ENCODE measurements at regions not wholly inside any gene's neighbourhood (a gene's known extent, or its start where the extent isn't known, plus 50 kb on each side); places are given as distances from the start of the nearest gene placed in this dataset.
"Not testable (repeated sequence)": the region's sequence is repeated elsewhere in the genome, so short reads cannot be mapped to it uniquely, and the experiment has no call there.

DNA sequence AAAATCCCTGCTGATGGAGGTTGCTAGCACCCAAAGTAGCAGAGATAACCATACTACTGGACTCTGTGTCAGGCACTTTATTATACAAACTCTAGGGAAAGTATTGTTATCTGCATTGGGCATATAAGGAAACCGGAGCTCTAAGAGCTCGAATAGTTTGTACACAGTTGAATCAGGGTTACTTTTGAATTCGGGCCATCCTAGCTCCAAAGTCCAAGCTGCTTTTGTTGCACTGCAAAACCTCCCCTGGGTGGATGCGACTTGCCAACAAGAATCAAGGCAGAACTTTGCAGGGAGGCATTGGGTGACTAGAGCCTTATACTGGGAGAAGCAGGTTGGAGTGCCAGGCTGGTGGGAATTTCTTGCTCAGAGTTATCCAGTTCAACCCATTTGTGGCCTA is 435.1 kb downstream of the SPATA31D1 start:
- no peak for DNase-seq
- intact Hi-C loops (cut with DNase I) = no loop called here

DNA sequence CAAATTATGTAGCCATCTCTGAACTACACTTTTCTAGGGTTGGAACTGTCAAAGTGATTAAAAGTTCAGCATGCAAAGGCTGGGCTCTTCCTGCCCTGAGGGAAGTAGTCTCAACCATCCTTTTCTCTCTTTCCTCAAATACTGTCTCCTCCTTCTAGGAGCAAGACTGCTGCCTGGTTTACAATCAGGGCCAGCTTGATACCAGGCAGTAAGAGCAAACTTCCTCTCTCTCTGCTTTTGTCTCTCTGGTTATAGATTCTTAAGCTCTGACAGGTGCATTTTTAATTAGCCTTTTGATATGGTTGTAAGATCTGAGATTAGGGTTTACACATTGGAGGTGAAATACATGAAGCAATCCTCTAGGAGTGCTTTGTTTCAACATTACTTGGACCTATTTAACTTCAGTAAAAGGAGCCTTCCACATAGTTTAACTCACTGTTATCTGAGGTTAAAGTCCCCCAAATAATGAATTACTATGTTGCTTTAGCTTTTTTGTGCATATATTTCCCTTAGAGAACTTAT is 436.1 kb downstream of the SPATA31D1 start:
- no peak for DNase-seq
- intact Hi-C loops (cut with DNase I) = no loop called here

DNA sequence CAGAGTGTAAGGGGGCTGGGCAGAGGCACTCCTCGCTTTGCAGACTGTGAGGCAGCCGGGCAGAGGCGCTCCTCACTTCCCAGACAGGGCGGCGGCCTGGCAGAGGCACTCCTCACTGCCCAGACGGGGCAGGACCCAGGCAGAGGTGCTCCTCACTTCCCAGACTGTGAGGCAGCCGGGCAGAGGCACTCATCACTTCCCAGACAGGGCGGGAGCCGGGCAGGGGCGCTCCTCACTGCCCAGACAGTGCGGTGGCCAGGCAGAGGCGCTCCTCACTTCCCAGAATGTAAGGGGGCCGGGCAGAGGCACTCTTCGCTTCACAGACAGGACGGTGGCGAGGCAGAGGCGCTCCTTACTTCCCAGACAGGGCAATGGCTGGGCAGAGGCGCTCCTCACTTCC is 442.5 kb downstream of the SPATA31D1 start:
- intact Hi-C loops (cut with DNase I) = no loop called here
- peak in 1 of 10 donors; percentile 84 for DNase-seq

DNA sequence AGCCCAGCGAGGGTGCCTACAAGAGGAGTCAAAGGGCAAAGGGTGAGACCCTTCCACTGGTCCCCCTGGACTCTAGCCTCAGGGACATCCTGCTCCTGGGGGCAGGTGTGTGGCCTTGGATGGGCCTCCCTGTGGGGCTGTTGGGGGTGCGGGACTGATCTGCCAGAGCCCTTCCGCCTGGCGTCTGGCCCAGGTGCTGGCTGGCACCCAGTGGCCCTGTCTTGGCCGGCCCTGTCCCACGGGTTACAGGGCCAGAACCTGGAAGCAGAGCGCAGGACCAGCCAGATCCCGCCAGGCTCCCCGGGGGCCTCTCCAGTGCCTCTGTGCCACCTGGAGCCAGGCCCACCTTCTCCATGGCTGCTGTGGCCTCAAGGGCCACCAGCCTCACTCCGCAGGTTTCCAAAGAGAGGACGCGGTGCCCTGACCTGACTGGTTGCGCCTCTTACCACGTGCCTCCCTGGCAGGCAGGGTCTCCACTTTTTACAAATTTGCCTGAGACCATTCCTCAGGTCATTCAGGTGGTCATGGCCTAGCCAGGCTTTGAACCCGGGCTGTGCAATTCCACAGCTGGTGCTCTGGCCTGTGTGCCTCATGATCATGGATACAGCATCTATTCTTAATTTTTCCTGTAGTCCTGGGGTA is 444.8 kb downstream of the SPATA31D1 start:
- intact Hi-C loops (cut with DNase I) = not testable (repeated sequence)
- peak in 1 of 10 donors; percentile 55 for DNase-seq

DNA sequence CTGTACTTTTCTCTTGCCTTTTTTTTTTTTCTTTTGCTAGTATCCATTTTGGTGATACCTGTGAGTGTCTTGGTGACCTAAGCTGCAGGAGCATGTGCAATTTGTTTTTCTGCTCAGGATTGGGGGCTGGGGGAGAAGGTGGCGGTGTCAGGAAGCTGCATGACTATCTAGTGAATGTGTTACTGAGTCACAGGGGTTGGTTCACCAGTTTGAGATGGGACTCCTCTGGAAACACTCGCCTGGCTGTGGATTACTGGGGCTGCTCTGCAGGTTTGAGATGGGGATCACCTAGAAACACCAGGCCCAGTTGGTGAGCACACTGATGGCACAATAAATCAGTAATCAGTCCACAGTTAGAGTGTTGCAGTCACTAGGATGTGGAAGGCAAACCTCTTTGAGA is 447.9 kb downstream of the SPATA31D1 start:
- DNase-seq = no peak
- intact Hi-C loops (cut with DNase I) = no loop called here

DNA sequence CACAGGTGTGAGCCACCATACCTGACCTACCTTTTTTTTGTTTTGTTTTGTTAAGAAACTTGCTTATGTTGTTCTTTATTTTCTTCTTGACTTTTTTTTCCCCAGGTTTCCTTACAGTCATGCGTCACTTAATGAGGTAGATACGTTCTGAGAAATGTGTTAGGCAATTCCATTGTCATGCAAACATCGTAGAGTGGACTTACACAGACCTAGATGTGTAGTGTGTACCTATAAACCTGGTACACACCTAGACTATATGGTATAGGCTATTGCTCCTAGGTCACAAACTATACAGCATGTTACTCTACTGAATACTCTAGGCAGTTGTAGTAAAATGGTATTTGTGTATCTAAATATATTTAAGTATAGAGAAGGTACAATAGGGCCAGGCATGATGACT is 448.6 kb downstream of the SPATA31D1 start:
- intact Hi-C loops (cut with DNase I); DNase-seq: not testable (repeated sequence)

DNA sequence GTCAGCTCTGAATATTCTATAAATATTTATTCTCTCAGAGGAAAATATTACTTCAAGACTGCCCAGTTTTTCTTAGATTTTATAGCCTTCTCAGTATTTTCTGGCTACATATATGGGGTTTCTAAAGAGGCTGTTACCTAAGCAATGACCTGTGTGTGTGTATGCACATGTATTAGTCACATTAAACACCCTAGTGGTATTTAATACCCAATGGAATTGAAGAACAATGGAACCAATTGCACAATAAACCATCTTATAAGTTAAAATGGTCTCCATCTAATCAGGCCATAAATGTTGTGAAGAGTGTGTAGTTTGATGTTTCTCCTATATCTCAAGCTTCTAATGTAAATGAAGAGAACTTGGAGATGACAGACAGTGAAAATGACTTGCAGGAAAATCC is 450.0 kb downstream of the SPATA31D1 start:
- DNase-seq = no peak
- intact Hi-C loops (cut with DNase I) = no loop called here

DNA sequence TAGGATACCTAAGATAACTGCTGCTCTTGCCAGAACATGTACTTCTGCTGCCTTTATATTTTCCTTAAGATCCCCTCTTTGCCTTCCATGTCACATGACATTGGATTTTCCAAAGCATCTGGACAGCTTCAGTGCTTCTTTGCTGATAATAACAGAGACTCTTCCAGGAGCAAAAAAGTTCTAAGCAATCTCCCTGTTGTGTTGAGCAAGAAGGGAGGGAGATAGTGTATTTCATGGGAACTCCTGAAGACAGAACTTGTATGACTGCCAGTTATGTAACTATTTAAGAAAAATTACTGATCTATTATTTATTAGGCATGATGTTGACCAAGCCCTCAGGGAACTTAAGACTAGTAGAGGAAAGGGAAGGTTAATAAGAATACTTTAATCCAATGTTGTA is 454.7 kb downstream of the SPATA31D1 start:
- no peak for DNase-seq
- intact Hi-C loops (cut with DNase I) = no loop called here

DNA sequence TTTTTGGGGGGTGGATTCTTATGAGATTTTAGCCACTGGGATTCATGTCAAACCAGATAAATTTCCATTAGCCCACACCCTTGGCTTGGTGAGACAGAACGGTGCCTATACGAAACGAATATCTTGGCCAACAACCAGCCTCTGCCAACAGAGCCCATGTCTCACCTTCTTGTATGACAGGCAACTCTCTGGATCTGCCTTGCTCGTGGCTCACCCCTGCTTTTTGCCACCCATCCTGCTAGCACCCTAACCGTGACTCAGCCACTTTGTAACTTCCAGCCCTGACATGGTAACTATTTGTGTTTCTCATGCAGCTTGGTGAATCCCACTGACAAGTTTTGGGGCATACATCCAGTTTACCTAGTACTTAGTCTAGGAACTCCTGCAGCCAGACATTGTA is 457.0 kb downstream of the SPATA31D1 start:
- intact Hi-C loops (cut with DNase I) = no loop called here
- DNase-seq = peak in 1 of 10 donors; percentile 32

DNA sequence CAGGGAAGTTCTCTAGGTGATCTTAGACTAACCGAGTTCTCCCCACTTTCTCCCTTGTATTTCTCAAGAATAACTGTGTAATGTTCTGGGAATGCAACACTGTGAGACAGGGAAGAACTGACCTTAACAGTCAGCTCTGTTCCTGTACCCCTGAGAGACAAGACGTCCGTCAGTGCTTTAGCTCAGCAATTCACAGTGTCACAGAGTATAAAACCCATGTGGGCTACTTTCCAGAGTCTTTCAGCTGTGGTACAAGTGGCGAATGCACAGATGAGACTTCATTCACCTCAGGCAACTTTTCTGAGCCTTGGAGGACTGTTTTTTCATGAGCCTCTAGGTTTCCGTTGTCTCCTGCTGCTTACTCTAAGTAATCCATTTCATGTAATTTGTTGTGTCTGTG is 458.8 kb downstream of the SPATA31D1 start:
- DNase-seq = no peak
- intact Hi-C loops (cut with DNase I) = no loop called here

DNA sequence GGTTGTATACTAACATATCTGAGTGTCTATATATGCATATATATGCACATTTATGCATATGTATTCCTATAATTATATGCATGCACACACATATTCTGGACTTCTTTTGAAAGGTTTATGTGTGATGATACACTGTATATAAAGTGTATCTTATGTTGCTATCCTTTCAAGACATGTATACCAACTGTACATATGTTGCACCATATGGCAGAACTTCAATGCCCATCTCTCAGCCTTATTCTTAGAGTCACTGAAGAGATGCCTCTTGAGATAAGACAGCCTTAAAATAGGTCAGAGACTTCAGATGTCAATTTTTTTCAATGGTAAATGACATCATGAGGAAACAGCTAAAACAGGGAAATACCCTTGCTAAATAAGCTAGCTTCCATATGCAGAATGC is 461.4 kb downstream of the SPATA31D1 start:
- intact Hi-C loops (cut with DNase I) = no loop called here
- no peak for DNase-seq

DNA sequence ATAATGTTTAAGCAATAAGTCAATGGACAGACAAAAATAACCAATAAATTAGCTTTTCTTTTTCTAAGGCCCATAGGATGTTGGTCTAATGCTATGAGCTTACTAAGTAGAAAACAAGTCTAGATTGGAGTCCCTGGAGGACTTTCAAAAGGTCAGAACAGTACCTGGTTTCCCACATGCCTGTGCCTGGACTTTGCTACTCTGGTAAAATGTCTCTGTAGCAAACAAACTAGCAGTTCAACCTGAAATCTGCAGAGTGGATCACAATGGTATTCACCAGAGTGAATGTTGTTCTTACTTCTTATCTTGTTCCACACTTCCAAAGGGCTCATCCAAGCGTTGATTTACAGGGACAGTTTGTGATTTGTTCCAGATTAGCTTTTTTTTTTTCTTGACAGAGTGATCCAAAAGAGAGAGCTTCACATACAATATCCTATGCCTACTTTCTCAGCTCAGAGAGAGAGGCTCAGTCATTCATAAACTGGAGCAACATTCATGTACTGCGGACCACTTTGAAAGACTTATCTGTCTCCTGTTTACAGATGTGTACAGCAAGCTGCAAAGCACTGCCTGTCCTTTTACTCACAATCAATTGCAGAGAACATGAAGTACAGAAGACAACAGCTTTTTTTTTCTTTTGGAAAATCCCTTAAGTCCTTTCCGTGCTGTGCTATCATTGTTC is 466.1 kb downstream of the SPATA31D1 start:
- no peak for DNase-seq
- intact Hi-C loops (cut with DNase I) = no loop called here

DNA sequence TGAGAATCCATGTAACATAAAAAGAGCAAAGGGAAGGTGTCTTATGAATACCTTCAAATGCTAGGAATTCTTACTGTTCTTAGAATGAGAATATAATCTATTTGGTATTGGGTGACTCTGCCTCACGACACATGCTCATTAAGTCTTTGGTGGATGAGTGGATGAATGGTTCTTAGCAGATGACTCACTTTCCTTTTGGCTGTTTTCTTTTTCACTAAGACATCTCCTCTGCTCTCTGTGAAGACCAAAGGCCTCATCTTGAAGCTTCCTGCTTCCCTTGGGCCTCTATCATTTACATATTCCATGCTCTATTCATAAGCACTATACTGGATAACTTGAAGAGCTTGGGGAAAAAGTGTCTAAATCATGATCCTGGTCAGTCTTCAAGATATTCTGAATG is 468.1 kb downstream of the SPATA31D1 start:
- intact Hi-C loops (cut with DNase I) = no loop called here
- no peak for DNase-seq

DNA sequence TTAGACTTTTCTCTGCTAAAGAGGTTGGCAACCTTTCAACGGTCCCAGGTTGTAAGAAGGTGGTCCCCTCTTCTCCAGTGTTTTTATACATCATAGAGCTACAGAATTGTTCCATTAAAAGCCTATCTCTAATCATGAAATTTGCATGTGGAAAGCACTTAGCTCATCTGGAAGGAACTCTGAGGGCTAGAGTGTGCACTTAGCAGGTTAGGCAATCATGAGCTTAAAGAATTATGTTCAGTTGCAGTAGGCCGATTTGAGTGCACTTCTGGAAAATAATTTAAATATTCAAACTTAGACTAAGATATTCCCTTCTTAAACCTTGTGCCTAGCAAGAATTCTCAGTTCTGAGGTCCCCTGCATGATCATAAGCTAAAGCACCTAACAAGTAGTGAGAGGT is 468.7 kb downstream of the SPATA31D1 start:
- no peak for DNase-seq
- intact Hi-C loops (cut with DNase I) = no loop called here

DNA sequence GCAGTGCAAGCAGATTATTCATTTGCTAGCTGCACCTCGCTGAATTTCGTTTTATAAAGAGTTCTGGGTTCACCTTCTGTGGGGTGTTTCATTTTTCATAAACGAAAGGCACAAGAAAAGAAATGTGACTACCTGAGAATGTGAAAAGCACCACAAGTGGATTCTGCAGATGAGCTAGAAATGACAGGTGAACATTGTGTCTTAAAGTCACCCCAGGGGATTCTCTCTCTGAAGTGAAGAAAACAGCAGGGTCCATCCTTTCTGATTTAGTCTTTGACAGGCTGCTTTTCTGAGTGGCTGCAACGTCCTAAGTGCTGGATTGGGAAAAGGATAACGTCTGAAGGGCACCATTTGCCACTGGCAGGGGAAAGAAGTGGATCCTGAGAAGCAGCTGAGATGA is 469.3 kb downstream of the SPATA31D1 start:
- no peak for DNase-seq
- intact Hi-C loops (cut with DNase I) = no loop called here

DNA sequence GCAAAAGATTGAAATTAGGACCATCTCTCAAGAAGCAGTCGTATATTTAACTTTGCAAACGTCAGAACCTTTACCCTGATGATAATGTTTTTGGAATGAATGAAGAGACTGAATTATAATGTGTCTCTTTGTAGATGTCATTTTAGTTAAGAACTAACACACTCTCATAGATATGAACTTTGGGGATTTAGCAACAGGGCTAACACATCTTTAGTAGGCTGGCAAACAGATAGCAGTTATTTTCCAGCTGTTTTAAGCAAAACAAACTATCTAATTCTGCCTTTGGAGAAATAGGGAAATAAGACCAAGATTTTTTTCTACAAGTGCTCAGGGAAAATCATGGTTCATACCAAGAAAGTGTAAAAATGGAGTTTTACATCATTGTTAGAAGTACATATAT is 469.7 kb downstream of the SPATA31D1 start:
- DNase-seq = no peak
- intact Hi-C loops (cut with DNase I) = no loop called here

DNA sequence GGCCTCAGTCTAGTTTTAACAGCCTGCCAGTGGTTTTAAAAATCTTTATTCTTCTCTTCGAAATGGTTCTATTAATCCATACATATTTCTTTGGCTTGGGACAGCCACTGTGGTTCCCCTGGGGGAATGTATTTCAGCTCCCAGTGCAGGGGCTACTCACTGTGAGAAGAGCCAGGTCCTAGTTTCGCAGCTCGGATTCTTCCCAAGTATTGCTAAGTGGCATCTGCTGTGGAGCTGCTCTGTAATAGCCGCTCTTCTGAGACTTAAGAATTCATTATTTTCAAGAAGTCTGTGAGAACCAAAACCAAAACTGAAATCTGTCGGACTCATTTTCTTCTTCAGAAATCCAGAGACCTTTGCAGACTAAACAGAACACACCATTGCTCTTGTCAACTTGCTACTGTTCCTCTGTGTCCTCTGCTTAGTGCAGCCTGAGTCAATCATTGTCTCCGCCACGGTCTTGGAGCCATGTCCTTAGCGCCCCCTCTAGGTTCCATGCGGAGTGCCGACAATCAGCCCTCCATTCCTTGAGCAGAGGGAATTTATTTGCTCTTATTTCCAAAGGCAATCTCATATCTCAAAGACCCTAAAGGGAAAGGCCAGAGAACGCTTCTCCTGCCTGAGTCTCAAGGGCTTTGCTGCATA is 478.2 kb downstream of the SPATA31D1 start:
- intact Hi-C loops (cut with DNase I) = no loop called here
- DNase-seq = peak in 1 of 10 donors; percentile 70

DNA sequence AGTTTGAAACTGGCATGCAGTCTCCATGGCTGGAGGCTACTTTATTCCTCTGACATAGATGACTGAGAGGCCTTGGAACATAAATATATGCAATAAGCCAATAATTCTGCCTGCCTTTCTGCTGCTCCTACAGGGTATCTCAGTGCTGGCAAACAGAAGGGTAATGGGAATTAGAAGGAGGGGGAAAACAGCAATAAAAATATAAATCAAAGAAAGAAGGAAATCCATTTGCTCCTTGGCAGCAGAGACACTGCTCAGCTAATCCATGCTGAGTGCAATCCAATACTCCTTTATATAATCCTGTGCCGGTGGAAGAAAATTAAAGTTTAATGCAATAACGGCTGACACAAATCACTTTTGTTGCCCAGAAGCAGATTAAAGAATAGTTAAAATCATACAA is 478.9 kb downstream of the SPATA31D1 start:
- intact Hi-C loops (cut with DNase I) = no loop called here
- DNase-seq = no peak

DNA sequence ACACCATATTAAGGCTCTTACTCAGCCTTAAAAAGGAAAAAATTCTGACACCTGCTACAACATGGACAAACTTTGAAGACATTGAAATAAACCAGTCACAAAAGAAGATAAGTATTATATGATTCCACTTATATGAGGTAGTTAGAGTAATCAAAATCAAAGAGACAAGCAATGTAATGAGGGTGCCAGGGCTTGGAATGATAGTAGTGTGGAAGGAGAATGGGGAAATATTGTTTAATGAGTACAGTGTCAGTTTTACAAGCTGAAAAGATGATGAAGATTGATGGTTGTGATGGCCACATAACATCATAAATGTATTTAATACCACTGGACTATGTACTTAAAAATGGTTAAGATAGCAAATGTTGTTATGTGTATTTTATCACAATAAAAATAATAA is 485.7 kb downstream of the SPATA31D1 start:
- no peak for DNase-seq
- intact Hi-C loops (cut with DNase I) = no loop called here

DNA sequence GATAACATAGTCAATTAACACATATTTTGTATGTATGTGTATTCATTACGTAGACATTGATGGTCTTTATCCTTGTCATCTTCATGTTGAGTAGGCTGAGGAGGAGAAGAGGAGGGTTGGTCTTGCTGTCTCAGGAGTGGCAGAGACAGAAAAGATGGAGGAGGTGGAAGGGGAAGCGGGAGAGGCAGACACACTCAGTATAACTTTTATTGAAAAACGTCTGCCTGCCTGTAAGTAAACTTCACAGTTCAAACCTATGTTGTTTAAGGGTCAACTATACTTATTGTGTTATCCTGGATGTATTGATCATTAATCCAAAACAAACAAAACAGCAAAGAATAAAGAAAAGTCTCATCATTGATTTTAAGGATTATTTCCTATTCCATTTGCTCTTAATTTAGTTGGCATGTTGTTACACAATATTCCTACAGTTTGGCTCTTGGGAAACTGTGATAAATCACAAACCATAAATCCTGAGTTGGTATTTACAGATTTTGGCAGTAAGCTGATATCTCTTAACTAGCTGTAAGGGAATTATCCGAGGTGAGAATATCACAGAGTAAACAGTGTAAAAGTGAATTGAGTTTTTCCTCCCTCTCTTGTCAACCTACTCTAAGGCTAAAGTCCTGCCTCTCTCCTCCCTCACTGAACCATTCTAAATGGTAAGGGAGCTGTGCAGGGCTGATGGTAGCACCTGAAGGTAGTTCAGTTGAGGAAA is 487.2 kb downstream of the SPATA31D1 start:
- intact Hi-C loops (cut with DNase I) = no loop called here
- no peak for DNase-seq

DNA sequence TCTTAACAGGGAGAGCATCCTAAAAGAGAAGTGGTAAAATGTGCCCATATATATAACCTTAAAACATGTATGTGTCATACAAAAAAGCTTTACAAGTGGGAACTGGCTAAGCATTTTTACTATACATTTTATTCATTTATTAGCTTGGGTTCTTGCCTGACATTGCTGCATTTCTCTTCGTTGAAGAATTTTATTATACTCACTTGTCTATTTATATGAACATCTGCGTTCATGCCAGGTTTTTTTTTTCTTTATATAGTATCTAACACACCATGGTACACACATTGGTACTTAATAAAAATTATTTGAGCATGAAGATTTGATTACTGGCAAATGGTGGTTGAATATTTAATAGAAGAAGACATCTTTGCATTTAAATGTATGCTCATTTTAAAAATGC is 492.3 kb downstream of the SPATA31D1 start:
- intact Hi-C loops (cut with DNase I) = no loop called here
- DNase-seq = no peak

All from posterior cingulate gyrus (tissue), 11 donors.